Fibroblast of lung (primary cell): ENCODE measurements at regions not wholly inside any gene's neighbourhood (a gene's known extent, or its start where the extent isn't known, plus 50 kb on each side); places are given as distances from the start of the nearest gene placed in this dataset.
"Not testable (repeated sequence)": the region's sequence is repeated elsewhere in the genome, so short reads cannot be mapped to it uniquely, and the experiment has no call there.

Experiments used
- CTCF ChIP-seq, 2 donors: IDR thresholded peaks in 1 of 2; conservative IDR thresholded peaks in 1 of 2; 1 replicate in 1 of 2; 2 replicates in 1 of 2; pipeline ENCODE4 v1.5.1; 2011 to 2012; ENCODE audit warnings: low read length in 2 of 2, control low read depth in 1 of 2, inconsistent platforms in 1 of 2, low read depth in 1 of 2, mild to moderate bottlenecking in 1 of 2
- EZH2 ChIP-seq: IDR thresholded peaks from 2 replicates; pipeline ENCODE4 v1.5.1; 2012; ENCODE audit warnings: low read length, control low read depth, mild to moderate bottlenecking; ENCODE audit errors: missing control alignments

GRCh38 chr1:120617493-120617892, 106.3 kb upstream of the NBPF26 start:
- not testable (repeated sequence) for TF ChIP-seq CTCF (conservative IDR thresholded peaks at IDR 0.05 in 1 of 2, IDR thresholded peaks at IDR 0.05 in 1 of 2; ENCODE audit: low read depth in 1 of 2, low read length in 2 of 2); EZH2
